ENCODE measurements at regions not wholly inside any gene's neighbourhood (a gene's known extent, or its start where the extent isn't known, plus 50 kb on each side); places are given as distances from the start of the nearest gene placed in this dataset.

DNA sequence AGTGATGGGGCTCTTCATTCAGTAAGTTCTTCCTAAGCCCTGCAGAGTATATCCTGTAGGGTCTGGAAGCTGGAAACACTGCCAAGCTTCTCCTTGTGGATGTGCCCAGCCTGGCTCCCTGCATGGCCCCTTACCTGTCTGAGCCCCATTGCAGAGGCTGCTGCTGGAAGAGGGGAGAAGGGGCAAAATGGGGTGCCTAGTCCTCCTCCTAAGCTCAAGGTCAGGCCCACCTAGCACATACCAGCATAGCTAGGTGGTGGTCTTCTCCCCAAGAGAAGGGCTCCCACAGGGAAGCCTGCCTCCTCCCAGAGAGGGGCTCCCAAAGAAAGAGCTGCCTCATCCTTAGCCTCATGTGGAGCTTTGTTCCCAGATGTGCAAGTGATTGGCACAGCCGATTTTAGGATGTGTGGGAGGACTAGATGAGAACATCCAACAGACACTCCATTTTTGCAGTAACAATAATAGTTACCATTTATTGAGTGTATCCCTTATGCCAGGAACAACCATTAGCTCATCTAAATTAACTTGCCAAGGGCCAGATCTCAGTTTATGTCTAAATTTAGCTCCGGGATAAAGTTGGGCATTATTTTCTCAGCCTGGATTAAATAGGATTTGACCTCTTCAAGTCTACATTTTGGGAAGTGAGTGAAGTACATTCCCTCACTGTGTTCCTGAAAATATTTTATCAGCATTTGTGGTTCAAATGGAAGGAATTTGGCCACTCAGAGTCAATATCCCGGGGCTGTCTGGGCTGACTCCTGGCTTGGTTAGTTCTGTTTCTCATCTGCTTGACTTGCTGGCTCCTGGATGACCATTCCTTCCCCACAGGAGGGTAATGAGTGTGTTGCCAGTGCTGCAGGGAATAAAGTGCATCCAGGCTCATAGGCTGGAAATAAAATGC lies 291.1 kb upstream of the ROPN1 start:
- no peak for DNase-seq

DNA sequence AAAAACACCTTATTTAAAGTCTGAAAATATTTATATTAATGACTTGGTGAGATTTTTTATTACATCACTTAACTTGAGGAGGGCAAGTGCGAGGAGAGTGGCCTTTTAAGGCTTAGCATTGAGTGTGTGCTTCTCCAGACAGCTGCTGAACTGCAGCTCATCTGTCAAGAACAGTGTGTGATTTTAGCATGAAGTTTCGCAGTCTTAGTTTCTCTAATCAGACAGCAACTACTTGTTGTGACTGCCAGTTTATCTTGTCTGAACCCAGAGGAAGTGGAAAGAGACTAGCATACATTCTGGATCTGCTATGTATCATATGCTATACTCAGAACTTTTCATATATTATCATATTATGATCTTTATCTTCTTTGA lies 291.7 kb upstream of the ROPN1 start:
- DNase-seq: no peak

DNA sequence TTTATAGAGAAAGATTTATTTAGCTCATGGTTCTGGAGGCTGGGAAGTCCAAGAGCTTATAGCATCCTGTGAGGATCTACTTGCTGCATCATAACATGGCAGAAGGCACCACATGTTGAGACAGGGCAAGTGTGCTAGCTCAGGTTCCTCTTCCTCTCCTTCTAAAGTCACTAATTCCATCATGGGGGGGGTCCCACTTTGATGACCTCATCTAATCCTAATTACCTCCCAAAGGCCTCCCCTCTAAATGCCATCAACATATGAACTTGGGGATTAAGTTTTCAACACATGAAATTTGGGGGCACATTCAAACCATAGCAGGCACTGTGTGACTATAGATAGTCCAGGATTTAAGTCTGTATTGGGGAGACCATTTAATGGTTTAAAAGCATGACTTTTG lies 297.1 kb upstream of the ROPN1 start:
- no peak for DNase-seq

DNA sequence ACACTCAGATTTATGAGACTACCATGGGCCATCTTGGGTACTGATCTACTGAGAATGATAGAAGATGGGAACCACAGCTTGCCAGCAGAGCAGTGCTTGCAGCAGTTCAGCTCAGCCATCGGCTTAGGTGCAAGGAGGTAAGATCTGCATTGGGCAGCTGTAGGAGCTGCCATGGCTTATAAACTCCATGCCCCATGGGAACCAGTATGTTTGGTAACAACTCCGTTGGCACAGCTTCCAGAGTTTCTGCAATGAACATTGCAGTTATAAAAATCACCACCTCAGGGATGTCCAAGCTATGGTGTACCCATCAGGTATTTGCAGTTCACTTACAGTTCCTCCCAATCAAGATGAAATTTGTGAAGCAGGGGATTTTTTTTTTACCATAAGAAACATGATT lies 299.1 kb upstream of the ROPN1 start:
- no peak for DNase-seq

DNA sequence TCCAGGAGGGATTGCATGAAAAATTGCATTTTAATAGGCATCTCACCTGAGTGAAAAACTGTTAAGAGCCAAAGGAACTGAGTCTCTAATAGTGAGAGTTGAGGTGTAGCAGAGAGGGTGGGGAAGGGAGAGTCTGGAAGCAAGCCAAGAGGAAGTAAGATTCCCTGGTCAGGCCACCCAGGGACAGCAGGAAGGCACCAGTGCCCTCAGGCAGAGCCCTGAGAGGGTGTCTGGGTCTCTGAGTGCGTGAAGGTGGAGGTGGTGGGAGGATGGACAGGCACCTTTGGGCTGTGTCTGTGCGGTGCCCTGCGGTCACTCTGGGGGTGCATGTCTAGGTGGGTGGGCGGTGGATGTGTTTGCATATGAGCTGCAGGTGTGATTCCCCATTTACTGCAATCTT lies 300.4 kb upstream of the ROPN1 start:
- DNase-seq: no peak

DNA sequence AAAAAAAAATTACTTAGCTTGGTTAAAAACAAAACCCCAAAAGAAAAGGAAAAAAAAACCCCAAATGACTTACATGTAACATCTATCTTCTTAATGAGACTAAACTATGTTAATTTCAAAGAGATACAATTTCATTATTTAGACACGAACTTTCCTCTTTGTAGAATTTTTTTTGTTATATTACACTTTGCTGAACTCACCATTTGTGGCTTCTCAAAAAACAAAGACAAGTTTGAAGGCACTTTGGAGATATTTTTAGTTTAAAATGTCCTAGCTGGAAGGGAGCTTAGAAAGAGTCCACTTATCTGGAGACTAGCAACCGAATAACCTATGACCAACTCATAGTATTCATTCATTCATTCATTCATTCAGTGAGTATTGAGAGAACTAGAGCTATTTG lies 301.7 kb upstream of the ROPN1 start:
- no peak for DNase-seq

DNA sequence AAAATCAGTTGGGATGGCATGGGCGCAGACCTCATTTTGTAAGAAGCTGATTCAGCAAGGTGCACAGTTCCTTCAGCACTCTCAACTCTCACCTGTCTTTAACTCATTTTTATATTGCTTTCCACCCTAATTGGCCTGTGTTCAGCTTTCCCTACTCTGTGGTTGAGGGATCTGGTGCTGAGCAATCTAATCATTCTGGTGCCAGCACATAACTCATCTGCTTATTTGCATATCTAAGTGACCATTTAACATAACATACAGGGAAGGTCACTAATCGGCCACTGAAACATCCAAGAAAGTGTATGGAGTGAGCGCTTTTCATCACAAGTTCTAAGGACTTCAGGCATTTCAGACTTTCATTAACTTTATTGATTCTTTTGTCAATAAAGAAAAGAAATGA lies 303.4 kb upstream of the ROPN1 start:
- no peak for DNase-seq

DNA sequence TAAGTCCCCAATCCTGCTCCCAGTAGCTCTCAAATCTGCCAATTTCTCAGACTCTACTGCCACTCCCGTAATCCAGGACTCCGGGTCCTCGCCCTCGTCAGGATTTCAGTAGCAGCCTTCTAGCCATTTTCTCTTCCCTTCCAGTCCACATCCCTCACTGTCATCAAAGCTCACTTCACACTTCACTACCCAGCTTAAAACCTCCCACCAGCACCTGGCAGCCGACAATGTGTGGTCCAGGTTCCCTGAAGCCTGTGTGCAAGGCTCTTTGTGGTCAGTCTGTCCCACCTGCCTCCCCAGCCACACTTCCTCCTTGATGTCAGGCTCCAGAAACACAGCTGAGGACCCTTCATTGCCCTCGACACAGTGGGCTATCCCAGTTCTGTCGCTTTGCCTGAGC lies 304.5 kb upstream of the ROPN1 start:
- no peak for DNase-seq

DNA sequence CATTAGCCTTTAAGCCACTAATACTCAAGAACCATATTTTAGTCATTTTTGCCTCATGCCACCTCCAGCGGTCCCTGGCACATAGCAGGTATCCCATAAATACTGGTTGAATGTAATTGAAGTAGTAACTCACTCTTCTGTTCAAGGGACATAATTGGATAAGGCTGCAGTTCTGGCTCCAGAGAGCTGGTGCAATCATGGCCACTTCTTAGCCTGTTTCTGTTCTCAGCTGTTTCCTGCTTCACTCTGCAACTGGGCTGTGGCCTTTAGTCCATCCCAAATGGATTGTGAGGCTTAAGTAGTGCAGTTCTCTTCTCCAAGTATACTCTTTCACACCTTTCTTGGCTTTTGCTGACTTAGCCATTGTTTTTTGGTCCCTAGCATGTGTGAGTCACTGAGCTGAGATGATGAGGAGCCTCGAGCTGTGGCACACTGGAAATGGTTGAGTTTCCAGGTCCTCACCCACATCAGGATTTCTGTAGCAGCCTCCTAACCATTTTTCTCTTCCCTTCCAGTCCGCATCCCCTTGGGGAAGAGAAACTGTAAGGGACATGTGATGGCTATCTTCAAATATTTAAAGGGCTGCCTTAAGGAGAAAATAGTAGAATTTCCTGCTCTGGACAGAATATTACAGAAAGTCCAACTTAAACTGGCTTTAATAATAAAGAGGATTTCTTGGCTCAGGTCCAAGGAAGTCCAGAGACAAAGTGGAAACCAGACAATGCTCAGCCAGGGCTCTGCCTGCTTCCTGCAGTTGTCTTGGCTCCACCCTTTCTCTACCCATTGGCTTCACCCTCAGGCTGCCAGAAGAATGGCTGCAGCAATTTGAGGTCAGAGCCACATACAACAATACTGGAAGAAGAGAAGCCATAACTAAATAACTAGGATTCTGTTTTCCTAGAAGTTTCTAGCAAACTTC lies 305.4 kb upstream of the ROPN1 start:
- no peak for DNase-seq

DNA sequence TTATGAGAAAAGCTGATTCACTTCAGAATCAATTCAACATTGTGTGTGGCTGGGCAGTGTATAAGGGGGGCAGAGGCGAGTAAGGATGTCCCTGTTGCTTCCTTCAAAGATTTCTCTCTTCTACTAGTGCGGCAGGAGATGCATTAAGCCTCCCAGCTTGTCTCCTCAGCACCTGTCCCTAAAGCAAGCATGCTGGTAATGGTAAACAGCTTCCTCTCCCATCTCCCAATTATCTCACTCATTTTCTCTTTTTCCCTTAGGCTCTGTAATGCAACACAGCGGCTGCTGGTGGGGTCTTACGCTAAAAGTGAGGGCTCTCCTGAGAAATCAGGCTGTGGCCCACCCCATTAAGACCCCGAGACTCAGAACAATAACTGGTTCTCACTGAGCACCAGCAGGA lies 306.4 kb upstream of the ROPN1 start:
- no peak for DNase-seq

DNA sequence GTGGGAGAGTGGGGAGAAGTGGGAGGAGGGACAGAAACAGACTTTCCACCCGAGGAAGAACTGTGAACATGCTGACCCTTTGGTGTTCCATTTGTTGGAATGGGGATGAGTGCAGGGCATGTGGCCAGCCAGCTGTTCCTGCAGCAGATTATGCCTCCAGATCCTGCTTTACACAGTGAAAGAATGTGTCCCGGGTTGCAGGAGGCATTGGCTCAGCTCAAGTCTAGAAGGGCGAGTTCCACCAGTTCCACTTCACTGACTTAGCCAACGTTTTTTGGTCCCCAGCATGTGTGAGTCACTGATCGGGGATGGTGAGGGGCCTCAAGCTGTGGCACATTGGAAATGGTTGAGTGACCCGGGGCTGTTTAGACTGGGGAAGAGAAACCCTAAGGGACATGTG lies 307.0 kb upstream of the ROPN1 start:
- DNase-seq: no peak

DNA sequence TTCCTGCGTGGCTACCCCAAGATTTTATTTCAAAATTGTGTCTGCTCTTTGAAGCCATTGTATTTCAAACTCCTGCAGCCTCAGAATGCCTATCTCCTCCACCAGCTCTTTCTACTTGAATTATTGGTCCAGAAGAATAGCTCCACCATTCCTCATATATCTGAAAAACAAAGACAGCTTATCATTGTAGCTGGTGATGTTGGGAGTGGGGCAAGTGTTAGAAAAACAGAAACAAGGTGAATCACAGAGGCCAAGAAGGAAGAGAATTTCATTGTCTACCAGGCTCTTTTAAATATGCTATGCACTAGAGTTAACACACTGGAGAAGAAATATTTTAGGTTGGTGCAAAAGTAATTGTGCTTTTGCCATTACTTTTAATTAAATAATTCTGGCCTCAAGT lies 307.9 kb upstream of the ROPN1 start:
- DNase-seq: no peak

DNA sequence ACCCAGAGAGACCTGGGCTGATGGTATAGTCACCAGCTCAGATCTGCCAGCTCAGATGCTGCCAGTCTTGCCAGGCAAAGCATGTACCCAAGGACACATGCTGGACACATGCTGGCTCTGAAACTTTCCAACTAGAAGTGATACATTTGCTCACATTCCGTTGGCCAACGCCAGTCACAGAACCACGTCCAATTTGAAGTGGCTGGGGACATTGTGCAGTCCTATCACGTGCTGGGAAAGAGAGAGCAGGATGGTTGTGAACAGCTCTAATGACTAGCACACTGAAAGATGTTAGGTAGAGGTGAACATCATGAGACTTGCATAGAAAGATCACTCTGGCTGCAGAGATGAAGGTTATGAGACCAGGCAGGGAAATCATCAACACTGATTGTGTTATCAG lies 308.5 kb upstream of the ROPN1 start:
- no peak for DNase-seq

DNA sequence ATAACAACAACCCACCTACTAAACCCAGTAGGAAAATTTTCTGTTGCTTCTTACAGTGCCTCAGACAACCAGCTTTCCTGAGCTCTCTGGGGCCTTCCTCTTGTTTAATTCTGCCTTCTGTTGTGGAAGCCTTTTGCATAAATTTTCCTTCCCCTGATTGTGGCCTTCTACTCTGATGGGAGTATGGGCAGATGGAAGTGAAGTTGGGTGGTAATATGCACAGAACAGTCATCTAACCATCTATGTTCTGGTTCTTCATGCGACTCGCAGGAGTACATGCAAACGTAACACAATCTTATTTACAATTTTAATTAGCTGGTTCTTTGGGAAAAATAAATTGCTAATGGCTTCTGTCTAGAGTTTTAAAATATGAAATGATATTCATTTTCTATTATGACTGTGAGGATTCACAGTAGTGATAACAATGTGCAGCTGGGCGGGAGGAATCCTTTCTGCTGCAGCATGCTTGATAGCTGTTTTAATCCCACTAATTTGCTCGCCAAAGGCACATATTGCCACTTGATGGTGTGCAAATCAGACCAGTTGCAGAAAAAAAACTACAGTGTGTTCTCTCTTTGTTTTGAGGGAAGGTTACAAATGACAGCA lies 311.5 kb upstream of the ROPN1 start:
- DNase-seq: no peak

DNA sequence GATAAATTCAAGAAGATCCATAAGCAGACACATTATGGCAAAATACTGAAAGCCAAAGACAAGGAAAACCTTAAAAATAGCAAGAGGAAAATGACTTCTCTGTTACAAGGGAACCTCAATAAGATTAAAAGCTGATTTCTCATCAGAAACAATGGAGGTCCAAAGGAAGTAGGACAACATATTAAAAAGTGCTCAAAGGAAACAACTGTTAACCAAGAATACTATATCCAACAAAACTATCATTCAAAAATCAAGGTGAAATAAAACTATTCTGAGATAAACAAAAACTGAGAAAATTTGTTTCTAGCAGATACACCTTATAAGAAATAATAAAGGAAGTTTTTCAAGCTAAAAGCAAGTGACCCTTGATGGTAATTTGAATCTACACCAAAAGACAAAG lies 314.7 kb upstream of the ROPN1 start:
- DNase-seq: no peak

DNA sequence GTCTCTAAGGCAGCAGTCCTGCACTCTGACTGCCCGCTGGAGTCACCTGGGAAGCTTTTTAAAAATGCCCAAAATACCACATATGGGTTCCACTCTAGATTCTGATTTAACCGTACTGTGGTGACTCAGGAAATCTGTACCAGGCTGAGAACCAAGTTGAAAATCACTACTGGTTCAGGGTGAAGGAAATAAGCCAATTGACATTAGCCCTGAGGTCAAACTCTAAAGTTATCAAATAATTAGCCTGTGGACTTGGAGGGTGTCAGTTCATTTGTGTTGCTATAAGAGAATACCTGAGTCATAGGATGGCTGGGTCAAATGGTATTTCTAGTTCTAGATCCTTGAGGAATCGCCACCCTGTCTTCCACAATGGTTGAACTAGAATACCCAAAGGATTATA lies 321.7 kb upstream of the ROPN1 start:
- no peak for DNase-seq

DNA sequence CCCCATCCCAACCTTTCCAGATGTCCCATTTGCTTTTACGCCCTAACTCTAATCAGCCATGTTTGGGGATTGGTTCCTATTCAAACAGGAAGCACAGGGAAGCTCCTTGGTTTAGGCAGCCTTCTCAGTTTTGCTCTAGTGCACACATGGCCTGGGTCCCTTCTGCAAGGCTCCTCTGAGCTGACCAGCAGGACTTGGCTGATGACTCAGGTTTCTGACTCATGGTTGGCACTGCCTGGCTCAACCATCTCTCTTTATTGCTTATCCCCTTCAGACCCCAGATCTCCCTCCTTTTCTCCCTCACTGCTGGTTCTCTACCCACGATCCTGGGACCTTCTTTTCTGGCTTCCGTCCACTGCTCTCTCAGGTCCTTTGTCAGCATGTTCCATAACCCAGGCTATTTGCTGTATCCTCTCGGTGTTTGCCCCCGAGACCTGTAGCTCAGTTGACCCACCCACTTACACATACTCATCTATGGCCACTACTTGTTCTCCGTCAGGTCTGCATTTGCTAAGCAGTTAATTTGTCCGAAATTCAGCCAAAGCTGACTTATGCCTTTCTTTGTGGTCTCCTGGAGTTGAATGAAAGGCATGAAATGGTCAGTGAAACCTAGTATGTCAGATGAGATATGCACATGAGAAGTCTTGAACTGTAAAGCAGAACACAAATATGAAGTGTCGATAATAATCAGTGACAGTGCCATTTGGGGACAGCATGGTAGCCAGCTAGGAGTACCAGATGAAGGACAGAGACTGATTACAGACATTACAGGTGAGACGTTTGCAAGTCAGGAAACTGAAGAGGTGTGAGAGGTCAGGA lies 323.5 kb upstream of the ROPN1 start:
- DNase-seq: no peak

DNA sequence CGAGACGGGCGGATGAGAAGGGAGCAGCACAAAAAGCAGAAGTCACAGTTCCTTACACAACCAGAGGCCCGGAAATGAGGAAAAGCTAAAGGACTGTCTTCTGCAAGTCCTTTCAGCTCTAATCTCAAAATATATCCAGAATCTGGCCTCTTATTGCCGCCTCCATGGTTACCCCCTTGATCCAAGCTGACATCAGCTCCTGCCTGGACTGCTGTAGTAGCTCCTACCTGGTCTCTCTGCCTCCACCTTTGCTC lies 324.0 kb upstream of the ROPN1 start:
- DNase-seq: no peak

DNA sequence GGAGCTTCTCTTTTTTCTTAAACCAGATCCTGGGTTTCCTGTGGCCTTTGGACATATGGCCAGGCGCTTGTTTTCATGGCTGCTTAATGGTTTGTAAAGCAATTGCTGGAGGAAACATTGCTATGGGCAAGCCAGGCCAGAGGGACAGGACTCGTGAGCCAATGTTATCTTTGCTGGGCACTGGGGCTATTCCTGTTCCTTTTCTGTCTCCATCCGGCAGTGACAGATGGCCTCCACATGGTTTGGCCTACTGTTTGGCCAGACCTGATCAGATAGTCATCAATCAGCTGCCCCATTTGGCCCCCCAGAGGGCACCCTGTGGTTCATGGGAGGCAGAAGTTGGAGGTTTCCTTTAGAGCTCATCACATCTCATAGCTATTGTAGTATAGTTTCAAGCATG lies 326.1 kb upstream of the ROPN1 start:
- no peak for DNase-seq

DNA sequence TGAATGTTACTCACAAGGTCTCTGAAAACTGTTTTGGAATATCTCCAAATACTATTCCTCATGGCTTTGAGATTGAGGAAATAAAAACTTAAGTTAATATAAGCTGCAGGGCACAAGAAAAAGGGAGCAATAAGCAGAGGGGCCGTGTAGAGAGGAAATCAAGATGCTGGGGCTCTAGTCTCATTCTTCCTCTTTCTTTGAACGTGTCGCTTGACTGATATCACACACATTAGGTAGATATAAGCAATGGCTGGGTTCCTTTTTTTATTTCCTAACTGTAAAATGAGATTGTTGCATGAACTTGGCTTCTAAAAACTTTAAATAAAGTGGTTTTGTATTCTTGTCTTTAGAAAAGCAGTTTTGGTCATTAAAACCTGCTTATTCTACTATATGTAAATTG lies 326.7 kb upstream of the ROPN1 start:
- no peak for DNase-seq

DNA sequence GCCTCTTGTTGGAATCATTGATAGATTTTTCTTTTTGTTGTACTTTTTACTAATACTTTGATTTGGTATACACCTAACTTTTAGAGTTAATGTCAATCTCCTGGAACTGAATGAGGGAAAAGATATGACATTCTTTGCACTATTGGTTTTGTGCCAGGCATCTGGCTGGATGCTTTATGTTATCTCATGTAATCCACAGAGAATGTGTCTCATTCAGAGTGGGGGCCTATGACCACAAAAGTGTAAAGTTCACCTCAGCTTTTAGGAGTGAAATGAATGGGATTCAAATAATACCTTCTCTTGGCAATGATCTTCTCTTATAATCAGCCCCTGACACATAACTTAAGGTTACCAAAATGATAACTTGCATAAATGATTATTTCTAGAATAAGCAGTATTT lies 329.1 kb upstream of the ROPN1 start:
- DNase-seq: no peak

DNA sequence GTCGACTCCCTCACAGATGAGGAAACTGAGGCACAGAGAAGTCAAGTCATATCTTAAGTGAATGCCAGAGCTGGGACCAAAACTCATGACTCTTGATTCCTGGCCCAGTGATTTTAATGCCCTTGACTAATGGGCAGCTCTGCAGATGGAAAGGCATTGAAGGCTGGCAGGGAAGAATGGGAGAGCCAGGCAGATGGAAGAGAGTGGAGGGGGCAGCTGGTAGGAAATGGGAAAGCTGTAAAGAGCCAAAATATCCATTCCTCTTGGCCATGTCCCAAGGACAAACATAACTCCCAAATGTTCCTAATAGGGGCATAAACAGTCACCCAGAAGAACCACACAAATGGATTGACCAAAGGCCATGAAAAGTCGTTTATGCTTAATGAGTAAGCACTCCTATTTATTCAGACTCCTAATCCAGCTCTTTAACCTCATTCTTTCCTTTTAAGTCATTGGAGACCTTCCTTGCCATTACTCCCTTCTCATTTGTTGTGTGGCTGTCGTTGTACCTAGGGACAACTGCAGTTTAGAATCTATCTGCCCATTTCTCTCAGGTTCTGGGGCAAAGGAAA lies 330.5 kb upstream of the ROPN1 start:
- peak; percentile 50 for DNase-seq

DNA sequence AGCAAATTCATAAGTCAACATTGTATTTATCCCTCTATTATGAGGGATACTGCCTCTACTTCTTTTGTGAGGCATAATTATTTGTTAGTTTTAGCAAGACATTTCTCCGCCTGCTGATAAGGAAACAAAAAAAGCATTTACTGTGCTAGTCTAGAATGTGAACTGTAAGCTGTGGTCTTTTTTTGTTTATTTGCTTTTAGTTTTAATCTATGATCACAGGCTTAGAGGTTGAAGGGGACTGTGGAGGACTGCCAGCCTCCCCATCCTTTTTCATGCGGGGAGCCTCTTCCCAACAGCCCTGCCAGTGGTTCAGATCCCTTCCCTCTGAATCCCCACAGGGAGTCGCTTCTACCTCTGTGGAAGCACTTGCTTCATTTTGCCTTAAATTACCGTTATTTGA lies 331.0 kb upstream of the ROPN1 start:
- DNase-seq: peak; percentile 35

All from NCI-H1105 (cell line).